ENCODE measurements at regions not wholly inside any gene's neighbourhood (a gene's known extent, or its start where the extent isn't known, plus 50 kb on each side); places are given as distances from the start of the nearest gene placed in this dataset.
A peak's percentile ranks its signal among the peaks of the same experiment; 100 is the strongest.

GRCh38 chrX:94758130-94758529 lies 1084.1 kb downstream of the FAM133A start:
- no peaks in the 10 kb centered on the region for H3K4me1 ChIP-seq
- intact Hi-C loops (cut with micrococcal nuclease) = no loop called here
- no peak overlapping the region for H3K27ac ChIP-seq (replicated peaks)
- no peak for TF ChIP-seq CTCF (IDR thresholded peaks at IDR 0.05; ENCODE audit: borderline replicate concordance)
- H3K27me3 ChIP-seq (ENCODE audit: low read depth) = no peaks in the 10 kb centered on the region
- no peak overlapping the region for H3K4me3 ChIP-seq
- H3K9me3 ChIP-seq (replicated peaks) = no peaks in the 10 kb centered on the region
- no peak for DNase-seq
- no peaks in the 10 kb centered on the region for H3K36me3 ChIP-seq

- no peak for TF ChIP-seq CTCF (IDR thresholded peaks at IDR 0.05; ENCODE audit: borderline replicate concordance)
- H3K27me3 ChIP-seq (ENCODE audit: low read depth) = no peaks in the 10 kb centered on the region
- DNase-seq = no peak
- H3K4me3 ChIP-seq = no peak overlapping the region
- no peak overlapping the region for H3K27ac ChIP-seq (replicated peaks)
- H3K9me3 ChIP-seq (replicated peaks) = no peaks in the 10 kb centered on the region
- intact Hi-C loops (cut with micrococcal nuclease) = no loop called here
- no peaks in the 10 kb centered on the region for H3K4me1 ChIP-seq
- H3K36me3 ChIP-seq = no peaks in the 10 kb centered on the region
Measured at GRCh38 chrX:94775640-94776039, 1101.6 kb downstream of the FAM133A start.

- no peak for DNase-seq
- no peak for TF ChIP-seq CTCF (IDR thresholded peaks at IDR 0.05; ENCODE audit: borderline replicate concordance)
- no peaks in the 10 kb centered on the region for H3K4me1 ChIP-seq
- H3K27ac ChIP-seq (replicated peaks) = peak overlapping the region; percentile 46
- no peaks in the 10 kb centered on the region for H3K9me3 ChIP-seq (replicated peaks)
- H3K4me3 ChIP-seq = no peak overlapping the region
- intact Hi-C loops (cut with micrococcal nuclease) = no loop called here
- H3K27me3 ChIP-seq (ENCODE audit: low read depth) = no peaks in the 10 kb centered on the region
- no peaks in the 10 kb centered on the region for H3K36me3 ChIP-seq
Measured at GRCh38 chrX:94813541-94813940, 1139.5 kb downstream of the FAM133A start.

- TF ChIP-seq CTCF (IDR thresholded peaks at IDR 0.05; ENCODE audit: borderline replicate concordance) = no peak
- no peaks in the 10 kb centered on the region for H3K9me3 ChIP-seq (replicated peaks)
- no peaks in the 10 kb centered on the region for H3K4me1 ChIP-seq
- no peaks in the 10 kb centered on the region for H3K36me3 ChIP-seq
- DNase-seq = no peak
- H3K27me3 ChIP-seq (ENCODE audit: low read depth) = no peaks in the 10 kb centered on the region
- no peak overlapping the region for H3K27ac ChIP-seq (replicated peaks)
- intact Hi-C loops (cut with micrococcal nuclease) = no loop called here
- H3K4me3 ChIP-seq = no peak overlapping the region
Measured at GRCh38 chrX:94814216-94814615, 1140.2 kb downstream of the FAM133A start.

- Histone ChIP-seq H3K9me3 (replicated peaks) (no peaks in the 10 kb centered on the region), H3K27me3 (ENCODE audit: low read depth) (no peaks in the 10 kb centered on the region), H3K27ac (replicated peaks) (no peak overlapping the region), H3K4me3 (no peak overlapping the region), H3K36me3 (no peaks in the 10 kb centered on the region), H3K4me1 (no peaks in the 10 kb centered on the region)
- no peak for TF ChIP-seq CTCF (IDR thresholded peaks at IDR 0.05; ENCODE audit: borderline replicate concordance)
- no peak for DNase-seq
- intact Hi-C loops (cut with micrococcal nuclease) = no loop called here
Measured at GRCh38 chrX:94830717-94831116, 1156.7 kb downstream of the FAM133A start.

- Histone ChIP-seq H3K36me3 (no peaks in the 10 kb centered on the region), H3K27me3 (ENCODE audit: low read depth) (no peaks in the 10 kb centered on the region), H3K9me3 (replicated peaks) (no peaks in the 10 kb centered on the region), H3K4me3 (no peak overlapping the region), H3K27ac (replicated peaks) (no peak overlapping the region), H3K4me1 (no peaks in the 10 kb centered on the region)
- intact Hi-C loops (cut with micrococcal nuclease) = no loop called here
- peak; percentile 55 for TF ChIP-seq CTCF (IDR thresholded peaks at IDR 0.05; ENCODE audit: borderline replicate concordance)
- no peak for DNase-seq
Measured at GRCh38 chrX:94831364-94831763, 1157.4 kb downstream of the FAM133A start.

All from left ventricle myocardium inferior (tissue), 1 donor.